Endothelial cell of umbilical vein (primary cell): ENCODE measurements at regions not wholly inside any gene's neighbourhood (a gene's known extent, or its start where the extent isn't known, plus 50 kb on each side); places are given as distances from the start of the nearest gene placed in this dataset.

Experiments
- BruUV-seq: library from RNA; stranded (reverse); fragments of 400-500 nt; replicated peaks from 2 replicates; lab custom pipeline; 2021; lab: Mats Ljungman, UMichigan
- CTCF ChIA-PET: fragments of 300-600, 350-600 bp; sonication (Branson Sonifier 250); formaldehyde crosslinking; loops from one replicate; lab custom pipeline; 2021; ENCODE audit warnings: antibody characterized with exemption, inconsistent platforms; lab: Charles Lee
- POLR2A ChIA-PET: fragments of 300-600, 350-600 bp; sonication (Branson Sonifier 250); formaldehyde crosslinking; loops from one replicate; lab custom pipeline; 2021; ENCODE audit warnings: antibody characterized with exemption, inconsistent platforms; lab: Charles Lee
- DNase-seq: peaks from one replicate; pipeline ENCODE4 v3.0.0-alpha.2; 2011; ENCODE audit warnings: low read depth, low spot score
- FAIRE-seq: peaks from 2 replicates; lab custom pipeline; 2011; peaks lifted over from hg19 to GRCh38; lab: Jason Lieb, UNC
- H2AFZ ChIP-seq: 2 replicates; pipeline ENCODE4 v1.6.0; 2012; ENCODE audit warnings: low read depth, low read length, control low read depth, inconsistent platforms
- H3K27ac ChIP-seq: 2 replicates; pipeline ENCODE4 v1.5.1; 2011; ENCODE audit warnings: low read depth, mild to moderate bottlenecking, control low read depth, low read length, moderate library complexity; ENCODE audit not compliant: insufficient read depth
- H3K27me3 ChIP-seq, 2 experiments: 2 replicates each; pipeline versions ENCODE4 v1.6.0 to v1.6.1; 2011; ENCODE audit warnings: low read length in 2 of 2, mixed read lengths in 1 of 2; ENCODE audit not compliant: control insufficient read depth in 2 of 2, insufficient read depth in 2 of 2
- H3K36me3 ChIP-seq, 2 experiments: 2 replicates in 1 of 2; 3 replicates in 1 of 2; pipeline ENCODE4 v1.5.1; 2011; ENCODE audit warnings: low read length in 2 of 2, mild to moderate bottlenecking in 1 of 2, moderate library complexity in 1 of 2; ENCODE audit not compliant: control insufficient read depth in 2 of 2, insufficient read depth in 2 of 2; ENCODE audit errors: extremely low read depth in 1 of 2
- H3K4me1 ChIP-seq: 3 replicates; pipeline ENCODE4 v1.5.1; 2011; ENCODE audit warnings: mild to moderate bottlenecking, low read length; ENCODE audit not compliant: control insufficient read depth, insufficient read depth; ENCODE audit errors: extremely low read depth
- H3K4me2 ChIP-seq: 2 replicates; pipeline ENCODE4 v1.6.1; 2011; ENCODE audit warnings: low read length, control low read depth, mixed read lengths; ENCODE audit not compliant: insufficient read depth
- H3K4me3 ChIP-seq, 3 experiments: fragments of 200-600 bp in 1 of 3; sonication (generic), shearing (Covaris generic) in 1 of 3; replicated peaks in 1 of 3; 2 replicates each; pipeline ENCODE4 v1.5.1; 2011 to 2016; ENCODE audit warnings: control low read depth in 3 of 3, low read length in 3 of 3, mild to moderate bottlenecking in 2 of 3, inconsistent platforms in 1 of 3, low read depth in 1 of 3, moderate library complexity in 1 of 3; ENCODE audit not compliant: insufficient read depth in 1 of 3
- H3K79me2 ChIP-seq: 2 replicates; pipeline ENCODE4 v1.6.0; 2012; ENCODE audit warnings: low read length, inconsistent platforms; ENCODE audit not compliant: control insufficient read depth, insufficient read depth
- H3K9ac ChIP-seq: replicated peaks from 2 replicates; pipeline ENCODE3; 2011; ENCODE audit warnings: low read length, control low read depth; ENCODE audit not compliant: insufficient read depth; ENCODE audit errors: extremely low read depth
- H3K9me1 ChIP-seq: replicated peaks from 3 replicates; pipeline ENCODE4 v1.6.0; 2011; ENCODE audit warnings: mild to moderate bottlenecking, low read length; ENCODE audit not compliant: control insufficient read depth, insufficient read depth; ENCODE audit errors: extremely low read depth
- H3K9me3 ChIP-seq: replicated peaks from 2 replicates; pipeline ENCODE4 v1.5.1; 2012; ENCODE audit warnings: low read length, inconsistent platforms; ENCODE audit not compliant: control insufficient read depth, insufficient read depth
- H4K20me1 ChIP-seq: replicated peaks from 2 replicates; pipeline ENCODE3; 2011; ENCODE audit warnings: mild to moderate bottlenecking, low read length; ENCODE audit not compliant: control insufficient read depth, insufficient read depth; ENCODE audit errors: extremely low read depth
- CTCF ChIP-seq, 2 donors: IDR thresholded peaks; 1 replicate in 1 of 2; 2 replicates in 1 of 2; pipeline ENCODE4 v1.5.1; 2011; ENCODE audit warnings: low read length in 2 of 2, mild to moderate bottlenecking in 2 of 2, moderate library complexity in 2 of 2, control low read depth in 1 of 2, inconsistent platforms in 1 of 2, low read depth in 1 of 2; ENCODE audit not compliant: insufficient read depth in 1 of 2; ENCODE audit errors: extremely low read depth in 1 of 2
- EZH2 ChIP-seq: IDR thresholded peaks from 2 replicates; pipeline ENCODE4 v1.6.1; 2012; ENCODE audit warnings: borderline replicate concordance, low read depth, mild to moderate bottlenecking, moderate library complexity, low read length, inconsistent platforms; ENCODE audit not compliant: severe bottlenecking
- FOS ChIP-seq: IDR thresholded peaks from 2 replicates; pipeline ENCODE4 v1.6.1; 2011; ENCODE audit warnings: mild to moderate bottlenecking, low read length, moderate library complexity, borderline replicate concordance; ENCODE audit not compliant: insufficient read depth
- GATA2 ChIP-seq: IDR thresholded peaks from 2 replicates; pipeline ENCODE4 v1.7.0; 2011; ENCODE audit warnings: low read depth, mild to moderate bottlenecking, moderate library complexity, mixed read lengths, low read length; ENCODE audit not compliant: insufficient read length, insufficient read depth
- JUN ChIP-seq: IDR thresholded peaks from 2 replicates; pipeline ENCODE4 v1.6.1; 2011; ENCODE audit warnings: borderline replicate concordance, low read depth; ENCODE audit not compliant: insufficient read length, insufficient read depth
- MAX ChIP-seq: IDR thresholded peaks from 2 replicates; pipeline ENCODE4 v1.6.1; 2011; ENCODE audit not compliant: insufficient read depth, insufficient read length
- POLR2A ChIP-seq: IDR thresholded peaks from 2 replicates; pipeline ENCODE4 v1.6.1; 2012; ENCODE audit warnings: low read depth, mild to moderate bottlenecking, control low read depth, low read length
- POLR2AphosphoS5 ChIP-seq: IDR thresholded peaks from 2 replicates; pipeline ENCODE4 v1.6.1; 2012; ENCODE audit warnings: low read depth, mild to moderate bottlenecking, control low read depth, low read length, moderate library complexity; ENCODE audit not compliant: insufficient read depth
- dilution Hi-C: fragments of 300-500 bp; cut with MboI; formaldehyde crosslinking; loops from one replicate; pipeline ENCODE4 v1.15.0; 2019; ENCODE audit warnings: low sequenced_read_pairs; ENCODE audit not compliant: extremely low pct_ligation_motif_present
- intact Hi-C: fragments of 100-400 bp; cut with micrococcal nuclease; formaldehyde crosslinking; loops from one replicate; pipeline ENCODE4 v1.10.0; 2022

- TF ChIP-seq POLR2AphosphoS5 (no peak), MAX (no peak), POLR2A (no peak), JUN (no peak), GATA2 (no peak)
- Histone ChIP-seq H3K9ac (no peak overlapping the region), H3K27ac (no peak overlapping the region), H3K79me2 (no peaks in the 10 kb centered on the region), H3K9me1 (no peaks in the 10 kb centered on the region), H4K20me1 (no peaks in the 10 kb centered on the region), H3K4me3 (no peak overlapping the region), H3K4me2 (no peak overlapping the region), H3K36me3 (no peaks in the 10 kb centered on the region), H3K4me1 (no peaks in the 10 kb centered on the region), H3K9me3 (no peaks in the 10 kb centered on the region), H3K27me3 (no peaks in the 10 kb centered on the region), H2AFZ (no peak overlapping the region)
- ChIA-PET POLR2A (no interaction called here), CTCF (interaction anchor here (0.9 to 1.6 kb wide), 2 partner anchors 310 to 365 kb away, joined by 3 to 5 read pairs; partner anchors contain the start of gene MYLIP)
- no peak for FAIRE-seq
- no TSS peak for BruUV-seq
- no peak for DNase-seq
- dilution Hi-C loops, result no loop called here
- intact Hi-C loops, result no loop called here
Measured at GRCh38 chr6:15818491-15818890, 155.7 kb upstream of the DTNBP1 start.

- no peaks in the 10 kb centered on the region for H3K36me3 ChIP-seq
- H2AFZ ChIP-seq, result no peak overlapping the region
- H3K79me2 ChIP-seq, result no peaks in the 10 kb centered on the region
- no TSS peak for BruUV-seq
- CTCF ChIA-PET, result interaction anchor here (0.9 to 1.6 kb wide), 2 partner anchors 311 to 365 kb away, joined by 3 to 5 read pairs; partner anchors contain the start of gene MYLIP
- no peaks in the 10 kb centered on the region for H3K27me3 ChIP-seq
- H3K4me3 ChIP-seq, result no peak overlapping the region
- TF ChIP-seq CTCF (IDR thresholded peaks at IDR 0.05; ENCODE audit: extremely low read depth in 1 of 2, insufficient read depth in 1 of 2, low read depth in 1 of 2, low read length in 2 of 2) (no peak), POLR2A (no peak), FOS (no peak), EZH2 (no peak), POLR2AphosphoS5 (no peak), GATA2 (no peak), MAX (no peak)
- H3K4me1 ChIP-seq, result no peaks in the 10 kb centered on the region
- intact Hi-C loops, result no loop called here
- POLR2A ChIA-PET, result no interaction called here
- H3K9me1 ChIP-seq, result no peaks in the 10 kb centered on the region
- H3K9ac ChIP-seq, result no peak overlapping the region
- DNase-seq, result no peak
- no peak overlapping the region for H3K27ac ChIP-seq
- no peaks in the 10 kb centered on the region for H3K9me3 ChIP-seq
- no peak overlapping the region for H3K4me2 ChIP-seq
- H4K20me1 ChIP-seq, result no peaks in the 10 kb centered on the region
- dilution Hi-C loops, result no loop called here
- FAIRE-seq, result no peak
Measured at GRCh38 chr6:15818044-15818443, 155.2 kb upstream of the DTNBP1 start.
